GM19395 (cell line): ENCODE measurements at regions not wholly inside any gene's neighbourhood (a gene's known extent, or its start where the extent isn't known, plus 50 kb on each side); places are given as distances from the start of the nearest gene placed in this dataset.

Experiments used
- ATAC-seq: cut with Tn5 transposase; IDR thresholded peaks from one replicate; pipeline ENCODE4 v1.9.1; 2021; ENCODE audit warnings: mild to moderate bottlenecking, moderate library complexity; ENCODE audit not compliant: unreplicated experiment

DNA sequence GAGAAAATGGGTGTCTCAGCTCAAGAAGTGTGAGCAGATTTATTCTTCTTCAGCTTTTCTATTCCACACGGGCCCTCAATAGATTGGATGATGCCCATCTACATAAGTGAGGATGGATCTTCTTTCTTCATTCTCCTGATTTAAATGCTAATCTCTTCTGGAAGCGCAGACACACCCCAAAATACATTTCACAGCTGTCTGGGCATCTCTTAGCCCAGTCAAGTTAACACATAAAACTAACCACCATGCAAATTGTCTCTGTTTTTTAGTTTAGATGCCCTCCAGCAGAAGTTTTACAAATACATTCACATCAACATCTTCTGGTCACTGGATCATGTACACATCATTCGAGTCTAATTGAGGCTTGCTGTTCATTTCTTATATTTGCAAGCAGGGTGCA, 249.0 kb upstream of the VCX3A start:
- no peak for ATAC-seq

DNA sequence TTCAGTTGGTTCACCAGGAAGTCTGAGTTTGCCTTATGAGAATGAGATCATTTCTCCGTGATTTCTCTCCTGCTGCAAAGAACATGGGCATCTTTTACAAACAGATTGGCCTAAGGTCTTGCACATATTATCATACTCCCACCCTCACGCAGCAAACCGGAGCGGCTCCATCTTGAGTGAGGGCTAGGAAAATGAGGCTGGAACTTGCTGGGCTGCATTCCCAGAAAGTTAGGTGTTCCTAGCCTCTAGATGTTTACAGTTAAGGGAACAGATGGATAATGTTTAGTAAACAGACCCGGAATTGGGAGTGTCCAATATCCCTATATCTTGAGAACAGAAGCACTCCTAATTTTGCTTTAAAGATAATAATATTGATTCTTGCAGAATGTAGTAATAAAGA, 247.9 kb upstream of the VCX3A start:
- no peak for ATAC-seq

GRCh38 chrX:6778544-6779503, 243.9 kb upstream of the VCX3A start:
- ATAC-seq, result no peak

- peak; percentile 78 for ATAC-seq
Observed at GRCh38 chrX:6777238-6778002, 242.5 kb upstream of the VCX3A start.

DNA sequence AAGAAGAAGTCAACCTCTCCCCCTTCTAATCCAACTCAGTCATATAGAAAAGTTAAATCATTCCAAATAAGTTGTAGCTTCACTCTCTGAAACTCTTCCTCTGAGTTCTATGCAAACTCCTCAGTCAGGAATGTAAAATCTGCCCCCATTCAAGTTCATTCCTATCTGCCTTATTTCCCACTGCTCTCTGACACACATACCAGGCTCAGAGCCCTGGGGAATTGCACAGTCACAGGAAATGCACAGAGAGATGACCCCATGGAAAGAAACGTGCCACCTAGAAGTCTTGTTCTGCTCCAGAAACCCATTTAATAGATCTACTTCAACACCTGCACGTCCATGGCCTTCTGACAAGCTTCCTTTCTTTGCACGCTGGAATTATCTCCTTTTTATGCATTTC, 236.0 kb upstream of the VCX3A start:
- ATAC-seq, result no peak

DNA sequence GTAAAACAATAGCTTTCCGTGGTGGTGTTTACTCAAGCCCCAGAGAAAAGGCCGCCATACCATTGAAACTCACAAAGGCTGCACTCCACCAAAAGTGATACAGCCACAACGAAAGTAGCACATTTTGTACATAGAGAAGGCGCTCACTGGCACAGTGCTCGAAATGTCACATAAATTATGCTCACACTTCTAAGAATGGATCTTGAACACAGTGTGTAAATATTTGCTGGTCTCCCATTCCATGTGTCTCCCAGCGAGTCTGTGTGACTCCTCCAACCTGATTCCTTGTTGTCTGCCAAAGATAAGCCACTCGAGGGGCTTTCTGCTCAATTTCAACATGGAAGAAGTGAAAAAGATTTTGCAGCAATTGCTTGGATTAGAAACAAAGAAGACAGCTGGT, 234.0 kb upstream of the VCX3A start:
- no peak for ATAC-seq

- no peak for ATAC-seq
Observed at GRCh38 chrX:6761251-6761650, 226.3 kb upstream of the VCX3A start.

DNA sequence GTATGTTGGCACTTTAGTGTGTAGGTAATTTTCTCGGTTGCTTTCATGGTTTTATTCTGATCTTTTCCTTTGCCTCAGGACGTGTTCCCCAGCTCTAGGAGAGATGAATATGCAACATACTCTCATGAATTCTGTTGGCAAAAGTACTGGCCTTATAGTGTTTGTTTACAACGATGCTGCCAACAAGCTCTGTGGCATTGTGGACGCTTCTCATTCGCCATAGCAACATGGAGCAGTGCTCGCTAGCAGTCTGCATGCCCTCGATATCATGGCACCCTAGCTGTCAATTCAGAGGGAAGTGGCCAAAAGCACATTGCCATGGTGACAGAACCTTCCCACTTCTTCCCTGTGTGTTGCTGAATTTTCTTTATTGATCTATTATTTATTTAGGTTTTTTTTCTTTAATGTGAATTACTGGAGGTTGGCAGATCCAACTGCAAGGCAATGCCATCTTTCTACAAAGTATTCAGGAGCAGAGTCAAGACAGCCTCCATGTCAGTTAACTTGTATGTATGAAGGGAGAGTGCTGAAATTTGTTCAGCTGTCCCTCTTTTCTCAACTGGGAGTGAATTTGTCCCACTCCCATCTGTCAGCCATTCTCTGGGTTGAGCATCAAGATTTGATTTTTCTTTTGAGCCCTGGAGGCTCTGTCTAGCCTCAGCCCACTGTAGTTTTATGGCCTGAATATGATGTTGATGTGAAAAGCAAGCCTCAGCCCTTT, 224.9 kb upstream of the VCX3A start:
- no peak for ATAC-seq

- no peak for ATAC-seq
Observed at GRCh38 chrX:6758234-6758633, 223.3 kb upstream of the VCX3A start.

- ATAC-seq, result no peak
Observed at GRCh38 chrX:6757631-6758030, 222.7 kb upstream of the VCX3A start.

DNA sequence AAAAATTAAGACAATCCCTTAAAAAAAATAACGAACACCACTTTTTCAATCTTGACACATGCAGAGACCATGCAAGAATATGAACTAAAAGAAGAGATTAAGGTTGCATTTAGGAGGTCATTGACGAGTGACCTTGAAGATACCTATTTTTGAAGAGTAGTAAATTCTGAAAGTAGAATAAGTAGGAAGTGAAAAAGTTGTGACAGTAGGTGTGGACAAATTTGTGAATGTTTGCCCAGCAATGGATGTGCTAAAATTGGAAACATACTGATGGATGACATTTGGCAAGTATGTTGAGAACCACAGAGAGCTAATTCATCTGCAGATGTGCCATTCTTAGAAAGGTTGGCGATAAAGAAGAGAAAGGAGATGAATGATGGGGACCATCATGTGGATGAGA, 213.7 kb upstream of the VCX3A start:
- peak; percentile 51 for ATAC-seq

- ATAC-seq, result peak; percentile 97
Observed at GRCh38 chrX:6738518-6739470, 203.9 kb upstream of the VCX3A start.

GRCh38 chrX:6734844-6735634, 200.1 kb upstream of the VCX3A start:
- ATAC-seq, result no peak

DNA sequence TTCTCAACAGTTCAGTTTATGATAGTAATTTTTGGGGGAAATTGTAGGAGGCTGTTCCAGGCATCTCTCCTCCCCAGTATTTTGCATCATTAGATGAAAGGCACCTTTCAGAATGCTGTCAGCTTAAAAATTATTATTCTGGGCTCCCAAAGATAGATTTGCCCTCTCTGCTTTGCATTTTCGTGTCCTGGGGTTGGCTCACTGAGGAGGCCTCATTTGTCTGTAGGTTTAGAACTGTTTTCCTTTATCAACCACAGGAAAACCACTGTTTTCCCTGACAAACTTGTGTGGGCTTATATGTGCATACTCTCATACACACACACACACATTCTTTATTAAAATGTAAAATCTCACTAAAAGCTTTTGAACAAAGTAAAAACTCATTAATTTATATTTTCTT, 197.2 kb upstream of the VCX3A start:
- ATAC-seq, result peak; percentile 63

GRCh38 chrX:6729626-6730025, 194.7 kb upstream of the VCX3A start:
- no peak for ATAC-seq

- peak; percentile 81 for ATAC-seq
Observed at GRCh38 chrX:6718766-6719165, 183.8 kb upstream of the VCX3A start.

- no peak for ATAC-seq
Observed at GRCh38 chrX:6708676-6709380, 173.9 kb upstream of the VCX3A start.

DNA sequence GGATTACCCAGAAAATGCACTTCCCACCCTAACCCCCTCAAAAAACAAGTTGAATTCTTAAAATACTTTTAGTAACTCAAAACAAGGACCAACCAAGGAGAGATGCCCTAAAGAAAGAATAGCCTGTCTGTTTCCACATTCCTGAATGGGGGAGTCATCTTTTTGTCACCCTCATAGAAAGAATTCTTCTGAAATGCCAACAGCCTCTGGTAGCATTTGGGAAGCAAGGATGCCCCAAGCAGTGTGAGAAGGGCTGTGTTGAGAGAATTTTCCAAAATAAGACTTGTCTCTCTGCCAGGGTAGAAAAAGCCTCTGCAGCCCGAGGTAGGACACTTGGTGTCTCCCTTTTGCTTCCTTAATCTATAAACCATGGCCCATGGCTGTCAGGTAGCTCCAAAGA, 173.1 kb upstream of the VCX3A start:
- ATAC-seq, result no peak

DNA sequence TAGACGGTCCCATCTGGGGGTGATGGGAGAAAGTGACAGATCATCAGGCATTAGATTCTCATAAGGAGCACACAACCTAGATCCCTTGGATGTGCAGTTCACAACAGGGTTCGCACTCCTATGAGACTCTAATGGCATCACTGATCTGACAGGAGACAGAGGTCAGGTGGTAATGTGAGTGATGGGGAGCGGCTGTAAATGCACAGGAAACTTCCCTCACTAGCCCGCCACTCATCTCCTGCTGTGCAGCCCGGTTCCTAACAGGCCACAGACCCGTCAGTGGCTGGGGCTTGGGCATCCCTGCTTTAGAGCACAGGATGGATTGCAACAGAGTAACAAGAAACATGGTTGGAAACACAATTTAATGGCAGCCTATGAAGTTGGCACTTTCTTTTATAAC, 172.6 kb upstream of the VCX3A start:
- ATAC-seq, result no peak
